DOHH2 (cell line): ENCODE measurements at regions not wholly inside any gene's neighbourhood (a gene's known extent, or its start where the extent isn't known, plus 50 kb on each side); places are given as distances from the start of the nearest gene placed in this dataset.

Experiments
- EZH2phosphoT487 ChIP-seq: fragments of 200-600 bp; sonication (generic); IDR thresholded peaks from 2 replicates; pipeline ENCODE4 v1.6.1; 2017; ENCODE audit warnings: borderline replicate concordance, mild to moderate bottlenecking, antibody characterized with exemption, low read length, moderate library complexity, mixed read lengths
- TF ChIP-seq, protein P1 (sequence below): fragments of 200-600 bp; sonication (generic); IDR thresholded peaks from one replicate; pipeline ENCODE4 v1.5.1; 2014; ENCODE audit warnings: antibody characterized with exemption, mild to moderate bottlenecking, low read depth, low read length; ENCODE audit not compliant: poor library complexity, severe bottlenecking

DNA sequence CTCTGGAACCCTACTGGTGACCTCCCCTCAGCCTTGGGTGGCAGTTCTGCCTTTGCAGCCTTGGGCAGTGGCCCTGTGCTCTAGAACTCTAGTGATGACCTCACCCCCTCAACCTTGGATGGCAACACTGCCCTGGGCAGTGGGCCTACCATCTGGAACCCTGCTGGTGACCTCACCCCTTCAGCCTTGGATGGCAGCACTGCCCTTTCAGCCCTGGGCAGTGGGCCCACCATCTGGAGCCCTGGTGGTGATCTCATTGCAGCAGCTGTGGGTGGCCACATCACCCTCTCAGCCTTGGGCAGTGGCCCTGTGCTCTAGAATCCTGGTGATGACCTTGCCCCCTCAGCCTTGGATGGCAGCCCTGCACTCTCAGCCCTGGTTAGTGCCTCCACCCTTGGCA is 129.3 kb downstream of the RBMX2 start:
- TF ChIP-seq, protein P1, sequence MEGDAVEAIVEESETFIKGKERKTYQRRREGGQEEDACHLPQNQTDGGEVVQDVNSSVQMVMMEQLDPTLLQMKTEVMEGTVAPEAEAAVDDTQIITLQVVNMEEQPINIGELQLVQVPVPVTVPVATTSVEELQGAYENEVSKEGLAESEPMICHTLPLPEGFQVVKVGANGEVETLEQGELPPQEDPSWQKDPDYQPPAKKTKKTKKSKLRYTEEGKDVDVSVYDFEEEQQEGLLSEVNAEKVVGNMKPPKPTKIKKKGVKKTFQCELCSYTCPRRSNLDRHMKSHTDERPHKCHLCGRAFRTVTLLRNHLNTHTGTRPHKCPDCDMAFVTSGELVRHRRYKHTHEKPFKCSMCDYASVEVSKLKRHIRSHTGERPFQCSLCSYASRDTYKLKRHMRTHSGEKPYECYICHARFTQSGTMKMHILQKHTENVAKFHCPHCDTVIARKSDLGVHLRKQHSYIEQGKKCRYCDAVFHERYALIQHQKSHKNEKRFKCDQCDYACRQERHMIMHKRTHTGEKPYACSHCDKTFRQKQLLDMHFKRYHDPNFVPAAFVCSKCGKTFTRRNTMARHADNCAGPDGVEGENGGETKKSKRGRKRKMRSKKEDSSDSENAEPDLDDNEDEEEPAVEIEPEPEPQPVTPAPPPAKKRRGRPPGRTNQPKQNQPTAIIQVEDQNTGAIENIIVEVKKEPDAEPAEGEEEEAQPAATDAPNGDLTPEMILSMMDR, result no peak
- TF ChIP-seq EZH2phosphoT487, result no peak
